Kidney (tissue), 13 donors: ENCODE measurements at regions not wholly inside any gene's neighbourhood (a gene's known extent, or its start where the extent isn't known, plus 50 kb on each side); places are given as distances from the start of the nearest gene placed in this dataset.
A peak's percentile ranks its signal among the peaks of the same experiment; 100 is the strongest.

ENCODE experiments used
- DNase-seq, 5 donors: peaks; one replicate each; pipeline ENCODE4 v3.0.0-alpha.2; 2013 to 2020
- FAIRE-seq: peaks from 2 replicates; lab custom pipeline; 2012; peaks lifted over from hg19 to GRCh38; lab: Jason Lieb, UNC
- H3K27ac ChIP-seq, 2 donors: one replicate each; pipeline ENCODE4 v1.7.0; 2013; ENCODE audit warnings: low read depth in 2 of 2, low read length in 2 of 2, inconsistent platforms in 1 of 2
- H3K27me3 ChIP-seq: one replicate; pipeline ENCODE4 v1.7.1; 2013; ENCODE audit warnings: low read length, inconsistent platforms; ENCODE audit not compliant: control insufficient read depth, insufficient read depth
- H3K36me3 ChIP-seq, 3 donors: one replicate each; pipeline versions ENCODE4 v1.7.0 to v1.7.1; 2013; ENCODE audit warnings: low read length in 3 of 3, control low read depth in 1 of 3, inconsistent platforms in 1 of 3; ENCODE audit not compliant: insufficient read depth in 3 of 3, control insufficient read depth in 2 of 3
- H3K4me1 ChIP-seq, 3 donors: one replicate each; pipeline versions ENCODE4 v1.7.0 to v1.7.1; 2013; ENCODE audit warnings: low read length in 3 of 3, inconsistent platforms in 1 of 3, low read depth in 1 of 3; ENCODE audit not compliant: control insufficient read depth in 2 of 3, insufficient read depth in 2 of 3
- H3K4me3 ChIP-seq, 3 donors: one replicate each; pipeline versions ENCODE4 v1.7.0 to v1.8.1; 2013; ENCODE audit warnings: low read length in 3 of 3, control low read depth in 1 of 3, inconsistent platforms in 1 of 3
- H3K9ac ChIP-seq, 3 donors: one replicate each; pipeline versions ENCODE4 v1.7.0 to v1.7.1; 2013; ENCODE audit warnings: low read length in 3 of 3, control low read depth in 1 of 3, inconsistent platforms in 1 of 3
- H3K9me3 ChIP-seq, 3 donors: one replicate each; pipeline versions ENCODE4 v1.7.0 to v1.7.1; 2013; ENCODE audit warnings: low read length in 3 of 3, control low read depth in 1 of 3, inconsistent platforms in 1 of 3; ENCODE audit not compliant: control insufficient read depth in 2 of 3, insufficient read depth in 1 of 3
- intact Hi-C: fragments of 100-400 bp; cut with DNase I; formaldehyde crosslinking; loops from one replicate; pipeline ENCODE4 v1.11.1; 2022
- TF ChIP-seq, protein P1 (sequence below): IDR thresholded peaks from 3 replicates; pipeline ENCODE4 v1.5.1; 2012; ENCODE audit warnings: mild to moderate bottlenecking, moderate library complexity, borderline replicate concordance; ENCODE audit not compliant: insufficient read depth; ENCODE audit errors: extremely low read depth
- donor health status: control.
- donor health status: control.
- donor health status: control.
- donor health status: control.
- donor health status: control.
- donor health status: DM: yes; HTN: yes; CAD: no.
- donor health status: Normal renal cell carcinoma (clear cell type).

DNA sequence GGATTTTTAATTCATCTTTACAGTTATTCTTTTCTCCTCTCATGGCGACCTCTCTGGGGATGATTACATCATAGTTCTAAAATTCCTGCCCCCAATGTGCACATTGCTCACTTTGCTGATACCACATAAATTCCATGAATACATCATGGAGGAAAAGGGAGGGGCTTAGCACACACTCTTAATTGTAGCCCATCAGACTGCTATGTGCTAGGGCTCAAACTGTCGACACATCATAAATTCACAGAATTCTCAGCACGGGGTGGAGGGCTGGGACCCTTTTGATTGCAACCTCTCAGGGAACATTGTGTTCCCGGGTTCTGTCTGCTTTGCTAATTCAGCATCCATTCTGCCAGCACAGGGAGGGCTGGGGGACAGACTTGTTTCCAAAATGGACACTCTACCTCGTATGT, 592.9 kb downstream of the BCOR start:
- peaks cover 0 to 5% (median 0%) of the 10 kb centered on the region in 3 donors for H3K9me3 ChIP-seq
- TF ChIP-seq, protein P1, sequence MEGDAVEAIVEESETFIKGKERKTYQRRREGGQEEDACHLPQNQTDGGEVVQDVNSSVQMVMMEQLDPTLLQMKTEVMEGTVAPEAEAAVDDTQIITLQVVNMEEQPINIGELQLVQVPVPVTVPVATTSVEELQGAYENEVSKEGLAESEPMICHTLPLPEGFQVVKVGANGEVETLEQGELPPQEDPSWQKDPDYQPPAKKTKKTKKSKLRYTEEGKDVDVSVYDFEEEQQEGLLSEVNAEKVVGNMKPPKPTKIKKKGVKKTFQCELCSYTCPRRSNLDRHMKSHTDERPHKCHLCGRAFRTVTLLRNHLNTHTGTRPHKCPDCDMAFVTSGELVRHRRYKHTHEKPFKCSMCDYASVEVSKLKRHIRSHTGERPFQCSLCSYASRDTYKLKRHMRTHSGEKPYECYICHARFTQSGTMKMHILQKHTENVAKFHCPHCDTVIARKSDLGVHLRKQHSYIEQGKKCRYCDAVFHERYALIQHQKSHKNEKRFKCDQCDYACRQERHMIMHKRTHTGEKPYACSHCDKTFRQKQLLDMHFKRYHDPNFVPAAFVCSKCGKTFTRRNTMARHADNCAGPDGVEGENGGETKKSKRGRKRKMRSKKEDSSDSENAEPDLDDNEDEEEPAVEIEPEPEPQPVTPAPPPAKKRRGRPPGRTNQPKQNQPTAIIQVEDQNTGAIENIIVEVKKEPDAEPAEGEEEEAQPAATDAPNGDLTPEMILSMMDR = no peak
- peak in 1 of 5 donors; percentile 40 for DNase-seq
- H3K27ac ChIP-seq = no peak overlapping the region
- H3K36me3 ChIP-seq = no peaks in the 10 kb centered on the region
- no peak for FAIRE-seq
- H3K9ac ChIP-seq = no peak overlapping the region
- H3K27me3 ChIP-seq = no peaks in the 10 kb centered on the region
- intact Hi-C loops = no loop called here
- no peak overlapping the region for H3K4me3 ChIP-seq
- no peaks in the 10 kb centered on the region for H3K4me1 ChIP-seq

DNA sequence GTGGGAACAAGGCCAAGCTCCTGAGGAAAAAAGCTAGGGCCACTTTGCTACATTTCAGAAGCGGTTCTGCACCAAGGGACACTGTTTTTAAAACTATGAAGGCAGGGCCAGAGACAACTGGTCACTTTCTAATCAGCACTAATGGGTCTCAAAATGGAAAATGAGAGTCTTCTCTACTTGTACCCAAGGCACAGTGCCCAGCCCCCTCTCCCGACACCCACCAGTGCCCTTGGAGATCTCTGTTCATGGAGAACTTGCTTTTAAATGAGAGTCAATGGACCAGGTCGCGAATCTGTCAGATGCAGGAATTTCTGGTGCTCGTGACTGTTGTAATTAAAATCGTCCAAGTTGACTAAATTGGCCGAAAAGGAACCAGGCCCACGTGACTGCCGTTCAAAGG, 591.6 kb downstream of the BCOR start:
- Histone ChIP-seq H3K9me3 (peaks cover 0 to 5% (median 0%) of the 10 kb centered on the region in 3 donors), H3K9ac (no peak overlapping the region), H3K4me3 (no peak overlapping the region), H3K27ac (no peak overlapping the region), H3K27me3 (no peaks in the 10 kb centered on the region), H3K4me1 (no peaks in the 10 kb centered on the region), H3K36me3 (no peaks in the 10 kb centered on the region)
- no peak for DNase-seq
- intact Hi-C loops = no loop called here
- TF ChIP-seq, protein P1 = no peak
- FAIRE-seq = no peak

DNA sequence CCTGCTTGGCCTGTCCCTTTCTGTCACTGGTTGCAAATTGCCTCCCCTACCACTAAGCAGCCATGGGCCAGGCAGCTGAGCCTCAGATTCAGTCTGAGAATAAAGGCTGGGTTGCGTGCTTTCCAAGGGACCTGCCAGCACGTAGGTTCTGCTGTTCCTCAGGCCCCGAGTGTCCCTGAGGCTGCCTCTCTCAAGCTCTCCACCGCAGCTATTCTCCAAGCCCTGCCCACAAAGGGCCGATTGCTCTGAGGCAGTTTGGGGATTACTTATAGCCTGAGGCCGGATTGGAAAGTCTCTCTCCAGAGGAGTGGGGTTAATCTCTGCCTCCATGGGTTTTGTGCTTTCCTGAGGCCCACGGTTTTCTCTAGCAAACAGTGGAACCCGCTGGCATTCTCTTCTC, 590.7 kb downstream of the BCOR start:
- Histone ChIP-seq H3K27me3 (no peaks in the 10 kb centered on the region), H3K27ac (no peak overlapping the region), H3K36me3 (no peaks in the 10 kb centered on the region), H3K4me3 (no peak overlapping the region), H3K9me3 (peaks cover 0 to 5% (median 0%) of the 10 kb centered on the region in 3 donors), H3K4me1 (no peaks in the 10 kb centered on the region), H3K9ac (no peak overlapping the region)
- FAIRE-seq (no peak), DNase-seq (no peak)
- intact Hi-C loops = no loop called here
- TF ChIP-seq, protein P1 = no peak
